T-helper 1 cell treated with Interleukin-12 subunit alpha and Interleukin-12 subunit beta and Interleukin-4 antibody, amounts not matched to agents 30 ng/mL and 1 ng/mL, for 36 hours (primary cell): ENCODE measurements at regions not wholly inside any gene's neighbourhood (a gene's known extent, or its start where the extent isn't known, plus 50 kb on each side); places are given as distances from the start of the nearest gene placed in this dataset.
"Not testable (repeated sequence)": the region's sequence is repeated elsewhere in the genome, so short reads cannot be mapped to it uniquely, and the experiment has no call there.

Experiments used
- intact Hi-C: fragments of 100-400 bp; cut with micrococcal nuclease; formaldehyde crosslinking; loops from one replicate; pipeline ENCODE4 v1.15.1; 2024

DNA sequence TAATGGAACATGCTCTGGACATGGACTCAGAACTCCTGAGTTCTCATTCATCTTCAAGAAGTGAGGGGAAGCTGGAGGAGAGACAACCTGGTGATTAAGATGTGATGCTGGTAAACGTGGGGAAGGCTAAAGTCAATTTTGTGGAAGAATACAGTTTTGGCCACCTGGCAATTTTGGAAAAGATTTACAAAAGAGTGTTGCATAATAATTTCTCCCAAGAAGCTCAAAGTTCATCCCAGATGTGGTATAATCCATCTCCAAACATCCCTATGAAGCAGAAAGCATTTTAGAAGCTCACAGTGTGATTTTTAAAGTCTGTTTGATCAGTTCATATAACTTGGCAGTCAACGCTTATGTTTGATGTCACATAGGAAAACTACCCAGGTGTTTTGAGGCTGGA, 208.7 kb downstream of the LMX1A start:
- intact Hi-C loops, result loop anchor here (5.0 kb wide), 1 partner anchor 220 kb away; no protein-coding TSS in a partner anchor

DNA sequence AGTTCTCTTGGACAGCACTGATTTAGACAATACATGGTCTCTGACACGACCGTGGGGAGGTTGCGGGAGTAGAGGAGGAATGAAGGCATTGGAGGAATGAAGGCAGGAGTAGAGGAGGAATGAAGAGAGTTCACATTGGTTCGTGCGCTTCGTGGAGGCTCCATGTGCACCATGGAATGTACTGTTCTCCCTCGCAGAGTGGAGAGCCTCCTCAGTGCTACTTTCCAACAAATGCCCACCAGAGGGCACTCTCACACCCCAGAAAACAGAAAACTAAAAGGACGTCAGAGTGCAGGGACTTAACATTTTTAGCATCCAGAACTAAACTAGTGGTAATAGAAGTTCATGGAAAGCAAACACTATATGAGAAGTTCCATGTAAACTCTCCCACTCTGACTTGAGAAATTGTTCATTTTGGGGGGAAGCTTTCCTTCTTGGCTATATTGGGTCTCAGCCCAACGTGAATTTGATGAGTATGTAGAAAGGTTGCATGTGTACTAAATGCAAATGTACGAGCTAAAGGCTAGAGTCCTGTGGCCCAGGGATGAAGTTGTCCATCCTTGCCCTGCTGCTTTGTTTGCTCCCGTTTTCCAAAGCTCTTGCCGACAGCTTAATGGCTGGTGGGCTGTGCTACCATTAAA, 211.6 kb downstream of the LMX1A start:
- intact Hi-C loops, result loop anchor here (2.0 to 5.0 kb wide), 2 partner anchors 222 to 448 kb away; no protein-coding TSS in a partner anchor

DNA sequence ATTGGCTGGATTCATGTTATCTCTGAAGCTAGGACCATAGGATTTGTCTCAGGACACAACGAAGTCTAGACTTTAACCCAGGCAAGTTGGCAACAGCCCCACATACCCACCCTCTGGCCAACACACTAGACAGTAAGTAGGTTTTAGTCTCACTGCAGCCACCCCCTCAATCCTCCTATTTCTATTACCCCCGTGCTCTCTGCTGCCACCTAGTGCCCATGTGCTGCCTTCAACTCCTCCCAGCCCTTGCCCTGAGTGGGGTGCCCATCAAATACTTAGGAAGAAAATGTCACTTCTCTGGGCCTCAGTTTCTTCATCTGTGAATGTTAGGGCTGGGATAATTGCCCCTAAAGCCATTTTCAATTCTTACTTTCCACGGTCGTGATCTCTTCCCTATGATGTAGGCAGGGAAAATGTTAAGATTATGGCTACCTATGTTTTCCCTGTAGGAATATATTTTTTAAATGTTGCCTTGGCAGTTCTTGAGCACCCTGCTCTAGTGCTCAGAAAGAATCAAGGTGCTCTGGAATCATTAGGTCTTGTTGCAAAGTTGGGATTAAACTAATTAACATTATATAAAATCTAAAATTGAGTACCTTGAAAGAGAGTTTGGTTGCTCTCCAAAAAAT, 213.0 kb downstream of the LMX1A start:
- intact Hi-C loops, result loop anchor here (1.0 to 2.0 kb wide), 2 partner anchors 29 to 449 kb away; no protein-coding TSS in a partner anchor

DNA sequence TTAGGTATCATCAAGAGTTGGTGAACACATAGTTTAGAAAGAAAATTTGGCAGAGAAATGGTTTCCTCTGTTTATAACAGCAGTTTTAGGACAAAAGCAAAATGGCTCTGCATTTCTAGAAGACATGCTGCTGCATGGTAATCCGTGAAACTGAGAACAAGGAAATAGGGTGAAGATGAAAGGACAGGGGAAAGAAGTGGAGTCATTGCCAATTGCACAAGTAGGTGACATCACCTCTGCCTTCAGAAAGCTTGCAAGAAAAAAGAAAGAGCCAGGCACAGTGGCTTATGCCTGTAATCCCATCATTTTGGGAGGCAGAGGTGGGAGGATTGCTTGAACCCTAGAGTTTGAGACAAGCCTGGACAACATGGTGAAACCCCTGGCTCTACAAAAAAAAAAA, 217.6 kb downstream of the LMX1A start:
- intact Hi-C loops, result no loop called here

DNA sequence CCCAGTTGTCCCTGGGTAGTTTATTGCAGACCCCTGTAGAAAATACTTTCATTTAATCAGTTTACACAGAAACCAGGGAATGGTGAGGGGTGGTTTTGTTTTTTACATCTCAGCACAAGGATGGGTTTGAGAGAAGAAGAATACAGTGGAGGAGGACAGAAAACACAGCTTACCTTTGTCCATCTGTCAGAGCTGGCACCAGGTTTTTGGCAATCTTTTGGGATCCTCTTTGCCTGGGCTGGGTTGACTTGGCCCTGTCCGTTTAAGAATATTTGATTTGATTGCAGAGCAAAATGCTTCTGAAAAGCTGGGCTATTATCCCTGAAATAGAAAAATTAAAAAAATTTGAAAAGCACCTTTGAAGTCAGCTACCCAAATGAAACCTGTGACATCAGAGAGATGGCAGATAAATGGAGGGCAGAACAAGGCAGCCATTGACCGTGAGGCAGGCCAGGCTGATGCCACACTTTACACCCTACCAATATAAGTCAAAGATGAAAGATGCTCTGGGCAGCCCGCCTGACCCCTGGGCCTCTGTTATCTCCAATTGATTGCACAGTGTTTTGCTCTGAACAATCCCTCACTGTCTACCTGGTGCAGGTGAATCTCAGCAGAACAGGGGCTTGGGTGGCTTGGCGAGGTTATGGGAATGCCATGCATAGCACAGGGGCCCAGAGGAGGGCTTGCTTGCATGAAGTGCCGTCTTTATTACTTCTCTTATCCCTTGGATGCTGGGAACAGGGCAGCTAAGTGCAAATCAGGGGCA, 218.8 kb downstream of the LMX1A start:
- intact Hi-C loops, result no loop called here

DNA sequence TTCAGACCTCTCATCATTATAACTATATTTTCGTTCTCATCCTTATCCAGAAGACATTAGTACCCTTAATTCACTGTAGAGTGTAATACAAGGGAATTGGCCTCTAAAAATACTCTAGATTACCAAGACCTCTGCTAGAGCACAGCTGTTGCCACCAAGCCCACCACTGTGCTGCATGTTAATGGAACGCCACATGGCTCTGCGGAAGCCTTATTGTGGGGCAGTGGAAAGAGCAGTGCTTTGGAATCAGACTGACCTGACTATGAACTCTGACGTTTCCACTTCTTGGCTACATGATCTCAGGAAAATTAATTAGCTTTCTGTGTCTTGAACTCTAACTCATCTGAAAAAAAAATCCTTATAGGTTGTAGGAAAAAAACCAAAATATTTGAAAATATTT, 222.1 kb downstream of the LMX1A start:
- intact Hi-C loops, result no loop called here

DNA sequence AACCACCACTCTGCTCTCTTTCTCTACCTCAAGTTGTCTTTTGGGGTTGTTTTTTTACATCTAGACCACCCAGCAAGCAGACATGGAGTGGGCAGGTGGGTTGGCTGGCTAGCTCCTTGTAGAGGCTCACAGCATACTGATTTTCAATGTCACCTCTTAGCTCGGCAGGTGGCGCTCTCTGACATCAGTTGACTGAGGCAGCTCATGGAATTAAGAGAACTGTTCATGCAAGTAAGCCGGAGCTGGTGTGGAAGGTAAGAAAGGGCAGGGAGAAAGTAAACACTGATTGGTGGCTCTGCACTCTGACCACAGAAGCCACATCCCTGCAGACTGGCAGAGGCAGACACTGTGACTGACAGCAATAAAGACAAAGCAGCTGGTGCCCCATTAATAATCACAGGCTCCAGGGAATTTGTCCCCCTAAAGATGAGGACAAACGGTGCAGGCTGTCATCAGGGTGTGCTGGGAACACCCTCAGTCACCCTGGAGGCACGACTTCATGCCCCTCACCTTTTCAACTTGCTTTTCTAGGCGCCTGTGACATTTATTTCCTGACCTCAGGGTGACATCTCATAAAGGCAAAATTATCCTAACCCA, 226.8 kb downstream of the LMX1A start:
- intact Hi-C loops, result loop anchor here (1.0 to 5.0 kb wide), 2 partner anchors 39 to 463 kb away; no protein-coding TSS in a partner anchor

DNA sequence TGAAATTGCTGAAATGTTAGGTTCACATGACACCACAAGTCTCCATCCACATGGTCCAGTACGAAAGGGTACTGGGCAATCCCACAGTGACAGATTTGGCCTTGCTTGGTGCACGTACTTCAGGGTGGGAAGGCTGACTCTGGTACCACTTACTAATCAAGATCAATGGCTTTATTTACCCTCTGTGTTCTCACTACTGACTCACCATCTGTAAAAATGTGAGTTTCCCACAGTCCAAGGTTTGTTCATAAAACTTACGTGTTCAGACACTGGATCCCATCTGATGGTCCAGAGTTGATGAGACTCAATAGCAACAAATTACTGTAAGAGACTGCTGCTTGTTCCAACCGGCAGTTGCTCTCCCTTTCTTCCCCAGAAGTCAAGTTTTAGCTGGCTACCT, 231.7 kb downstream of the LMX1A start:
- intact Hi-C loops, result loop anchor here (5.0 kb wide), 1 partner anchor 468 kb away; no protein-coding TSS in a partner anchor

DNA sequence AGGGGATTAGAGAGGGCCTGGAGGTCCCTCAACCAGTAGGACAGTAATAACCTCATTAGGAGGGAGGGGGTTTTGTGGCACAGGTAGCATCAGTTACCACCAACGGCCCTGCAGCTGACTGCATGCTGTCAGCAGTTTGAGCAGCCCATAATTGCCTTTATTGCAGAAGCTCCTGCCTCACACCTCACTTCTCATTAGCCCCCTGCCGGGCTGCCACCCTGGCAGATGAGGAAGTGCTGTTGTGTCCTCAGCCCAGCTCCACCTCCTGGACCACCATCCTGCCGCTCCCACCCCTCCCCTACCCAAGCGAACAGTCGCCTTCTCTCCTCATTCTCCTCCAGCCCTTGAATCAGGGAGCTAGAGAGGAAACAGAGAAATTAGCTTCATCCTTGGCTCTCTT, 237.4 kb downstream of the LMX1A start:
- intact Hi-C loops, result no loop called here

DNA sequence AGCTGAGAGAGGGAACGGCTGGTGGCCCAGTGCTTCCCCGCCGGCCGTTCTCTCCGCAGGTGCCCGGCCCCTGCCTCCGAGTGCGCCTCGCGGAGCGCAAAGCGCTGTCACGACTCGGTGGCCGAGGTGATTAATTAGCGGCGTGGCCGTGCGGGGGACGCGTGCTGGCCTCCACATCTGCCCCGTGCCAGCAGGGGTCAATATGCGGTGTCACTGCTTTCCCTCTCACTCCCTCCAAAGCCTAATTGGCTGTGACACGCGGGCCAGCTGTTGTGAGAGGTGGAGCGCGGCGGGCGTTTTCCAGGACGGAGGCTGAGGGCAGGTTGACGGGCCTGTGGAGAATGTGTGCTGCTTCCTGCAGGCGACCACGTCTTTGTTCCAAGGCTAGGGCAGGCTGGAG, 239.0 kb downstream of the LMX1A start:
- intact Hi-C loops, result no loop called here

DNA sequence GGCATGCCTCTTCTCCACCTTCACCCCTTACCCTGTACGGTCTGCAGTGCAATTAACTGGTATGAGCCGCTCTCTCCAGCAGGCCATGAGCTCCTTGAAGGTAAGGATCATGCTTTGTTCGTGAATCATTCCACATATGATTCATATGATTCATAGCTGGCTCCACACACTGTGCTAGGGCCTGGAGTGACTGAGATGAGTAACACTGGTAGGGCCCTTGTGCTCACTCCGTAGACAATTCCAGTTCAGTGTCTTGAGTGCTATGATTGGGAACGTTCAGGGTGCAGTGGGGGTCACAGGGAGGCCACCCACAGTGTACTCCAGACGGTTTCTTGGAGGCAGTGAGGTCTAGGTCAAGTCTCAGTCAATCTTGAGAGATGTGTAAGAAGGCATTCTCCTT, 239.8 kb downstream of the LMX1A start:
- intact Hi-C loops, result no loop called here

DNA sequence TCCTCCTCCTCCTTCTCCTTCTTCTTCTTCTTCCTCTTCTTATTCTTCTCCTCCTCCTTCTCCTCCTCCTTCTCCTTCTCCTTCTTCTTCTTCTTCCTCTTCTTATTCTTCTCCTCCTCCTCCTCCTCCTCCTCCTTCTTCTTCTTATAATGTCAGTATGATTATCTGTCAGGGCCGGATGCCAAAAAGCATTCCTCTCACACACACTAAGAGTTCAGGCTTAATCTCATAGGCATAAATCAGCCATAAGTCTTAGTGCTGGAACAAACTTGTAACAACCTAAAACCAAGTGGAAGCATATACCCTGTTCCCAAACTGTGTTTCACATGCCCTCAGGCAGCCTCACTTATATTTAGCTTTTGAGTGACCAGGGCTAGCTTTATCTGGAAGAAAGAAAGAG, 240.3 kb downstream of the LMX1A start:
- intact Hi-C loops, result no loop called here

DNA sequence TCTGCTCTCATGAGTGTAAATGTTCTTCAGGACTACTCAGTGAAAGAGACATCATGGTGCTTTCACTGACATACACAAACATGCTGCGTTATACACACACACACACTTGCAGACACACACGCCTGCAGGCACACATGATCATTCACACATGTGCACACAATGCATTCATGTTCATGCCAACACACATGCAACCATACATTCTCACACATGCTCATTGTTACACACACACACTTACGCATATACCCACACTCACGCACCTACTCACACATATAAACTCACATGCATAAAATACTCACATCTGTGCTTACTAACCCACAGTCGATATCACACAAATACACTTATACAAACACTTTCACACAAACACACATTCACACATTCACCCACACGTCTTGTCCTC, 241.6 kb downstream of the LMX1A start:
- intact Hi-C loops, result loop anchor here (1.0 kb wide), 1 partner anchor 28 kb away; no protein-coding TSS in a partner anchor

DNA sequence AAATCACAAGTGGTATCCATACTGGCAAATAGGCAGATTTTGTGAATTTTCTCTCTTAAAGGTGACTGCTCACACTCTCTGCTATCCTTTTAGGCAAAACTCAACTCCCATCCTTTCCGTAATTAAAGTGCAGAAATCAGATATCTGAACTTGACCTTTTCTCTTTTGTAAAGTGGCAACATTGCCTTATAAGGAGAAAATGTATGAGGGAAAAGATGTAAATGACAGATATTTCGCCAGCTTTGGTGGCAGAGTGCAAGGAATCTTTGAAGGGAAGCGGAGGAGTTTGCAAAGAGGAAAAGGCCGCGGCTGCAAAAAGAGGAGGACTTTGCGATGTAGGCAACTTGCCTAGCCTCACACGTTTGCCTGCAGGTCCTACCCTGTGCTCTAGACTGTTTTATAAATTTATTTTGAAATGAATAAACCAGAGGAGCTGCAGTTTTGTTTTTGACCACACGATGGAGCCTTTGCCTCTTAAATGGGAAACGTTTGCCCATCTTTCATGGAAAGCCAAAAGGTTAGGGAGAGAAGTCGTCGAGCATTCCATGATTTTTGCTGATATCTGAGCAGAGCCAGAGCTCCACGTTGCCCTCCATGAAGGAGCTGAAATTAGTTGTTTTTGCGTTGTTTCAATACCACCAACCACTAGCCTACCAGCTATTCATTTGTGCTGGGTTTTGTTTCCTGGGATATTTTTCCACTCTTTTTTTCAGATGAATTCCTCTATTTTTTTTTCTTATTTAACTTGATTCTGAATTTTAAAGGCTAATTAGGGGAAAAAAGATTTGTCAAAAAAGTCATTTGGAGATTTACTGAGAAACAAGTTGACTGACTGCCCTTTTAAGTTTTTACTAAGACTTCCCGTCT, 242.3 kb downstream of the LMX1A start:
- intact Hi-C loops, result loop anchor here (1.0 kb wide), 1 partner anchor 29 kb away; no protein-coding TSS in a partner anchor

DNA sequence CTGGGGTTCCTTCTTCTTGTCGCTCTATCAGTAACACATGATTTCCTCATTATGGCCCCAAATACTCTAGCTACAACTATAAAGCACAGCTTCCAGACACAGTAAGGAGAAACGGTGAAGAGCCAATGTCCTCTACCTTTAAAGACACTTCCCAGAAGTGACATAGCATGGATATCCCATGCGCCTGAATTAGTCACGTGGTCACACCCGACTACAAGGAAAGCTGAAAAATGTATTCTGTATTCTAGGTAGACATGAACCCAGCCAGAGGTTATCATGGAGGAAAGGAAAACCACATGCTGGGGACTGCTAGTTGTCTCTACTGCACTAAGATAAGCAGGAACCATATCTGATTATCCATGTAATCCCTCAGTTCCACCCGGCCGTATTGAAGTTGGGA, 244.3 kb downstream of the LMX1A start:
- intact Hi-C loops, result no loop called here

DNA sequence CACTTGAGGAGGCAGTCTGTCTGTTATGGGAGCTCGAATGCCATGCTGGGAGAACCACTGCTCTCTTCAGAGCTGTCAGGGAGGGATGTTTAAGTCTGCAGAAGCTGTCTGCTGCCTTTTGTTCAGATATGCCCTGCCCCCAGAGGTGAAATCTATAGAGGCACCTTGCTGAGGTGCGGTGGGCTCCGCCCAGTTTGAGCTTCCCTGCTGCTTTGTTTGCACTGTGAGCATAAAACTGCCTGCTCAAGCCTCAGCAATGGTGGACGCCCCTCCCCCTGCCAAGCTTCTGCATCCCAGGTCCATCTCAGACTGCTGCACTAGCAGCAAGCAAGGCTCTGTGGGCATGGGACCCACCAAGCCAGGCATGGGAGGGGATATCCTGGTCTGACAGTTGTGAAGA, 247.5 kb downstream of the LMX1A start:
- intact Hi-C loops, result no loop called here

DNA sequence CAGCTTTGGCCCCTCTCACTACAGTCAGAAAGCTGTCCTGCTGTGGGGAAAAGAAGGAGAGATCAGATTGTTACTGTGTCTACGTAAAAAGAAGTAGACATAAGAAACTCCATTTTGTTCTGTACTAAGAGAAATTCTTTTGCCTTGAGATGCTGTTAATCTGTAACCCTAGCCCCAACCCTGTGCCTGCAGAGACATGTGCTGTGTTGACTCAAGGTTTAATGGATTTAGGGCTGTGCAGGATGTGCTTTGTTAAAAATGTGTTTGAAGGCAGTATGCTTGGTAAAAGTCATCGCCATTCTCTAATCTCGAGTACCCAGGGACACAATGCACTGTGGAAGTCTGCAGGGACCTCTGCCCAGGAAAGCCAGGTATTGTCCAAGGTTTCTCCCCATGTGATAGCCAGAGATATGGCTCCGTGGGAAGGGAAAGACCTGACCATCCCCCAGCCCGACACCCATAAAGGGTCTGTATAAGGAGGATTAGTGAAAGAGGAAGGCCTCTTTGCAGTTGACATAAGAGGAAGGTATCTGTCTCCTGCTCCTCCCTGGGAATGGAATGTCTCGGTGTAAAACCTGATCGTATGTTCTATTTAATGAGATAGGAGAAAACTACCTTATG, 263.9 kb downstream of the LMX1A start:
- intact Hi-C loops, result not testable (repeated sequence)

DNA sequence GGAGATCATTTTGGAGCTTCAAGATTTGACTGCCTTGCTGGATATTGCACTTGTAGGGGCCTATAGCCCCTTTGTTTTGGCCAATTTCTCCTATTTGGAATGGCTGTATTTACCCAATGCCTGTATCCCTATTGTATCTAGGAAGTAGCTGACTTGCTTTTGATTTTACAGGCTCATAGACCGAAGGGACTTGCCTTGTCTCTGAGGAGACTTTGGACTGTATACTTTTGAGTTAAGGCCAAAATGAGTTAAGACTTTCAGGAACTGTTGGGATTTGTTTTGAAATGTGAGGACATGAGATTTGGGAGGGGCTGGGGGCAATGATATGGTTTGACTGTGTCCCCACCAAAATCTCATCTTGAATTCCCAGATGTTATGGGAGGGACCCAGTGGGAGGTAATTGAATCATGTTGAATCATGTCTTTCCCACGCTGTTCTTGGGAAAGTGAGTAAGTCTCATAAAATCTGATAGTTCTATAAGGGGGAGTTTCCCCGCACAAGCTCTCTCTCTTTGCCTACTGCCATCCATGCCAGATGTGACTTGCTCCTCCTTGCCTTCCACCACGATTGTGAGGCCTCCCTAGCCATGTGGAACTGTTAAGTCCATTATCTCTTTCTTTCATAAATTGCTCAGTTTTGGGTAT, 276.1 kb downstream of the LMX1A start:
- intact Hi-C loops, result no loop called here

DNA sequence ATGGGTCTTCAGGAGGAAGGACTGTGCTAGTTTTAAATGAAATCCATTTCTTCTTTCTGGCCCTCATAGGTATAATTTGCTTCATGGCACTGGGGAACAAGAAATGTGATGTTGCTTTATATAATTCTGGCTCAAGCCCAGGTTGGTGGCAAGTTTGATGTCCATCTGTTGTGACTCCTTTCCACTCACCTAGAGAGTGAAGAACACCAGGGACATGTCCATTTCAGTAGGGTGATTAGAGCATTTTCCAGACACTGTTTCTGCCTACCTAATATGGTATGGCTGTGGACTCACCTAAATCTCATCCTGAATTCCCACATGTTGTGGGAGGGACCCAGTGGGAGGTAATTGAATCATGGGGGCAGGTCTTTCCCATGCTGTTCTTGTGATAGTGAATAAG, 278.1 kb downstream of the LMX1A start:
- intact Hi-C loops, result no loop called here
